Panc1 (cell line): ENCODE measurements at regions not wholly inside any gene's neighbourhood (a gene's known extent, or its start where the extent isn't known, plus 50 kb on each side); places are given as distances from the start of the nearest gene placed in this dataset.

Source experiments
- ATAC-seq: fragments of 200-7000 bp; cut with Tn5 transposase; 2 replicates; pipeline ENCODE4 v1.9.1; 2020; ENCODE audit warnings: mild to moderate bottlenecking, moderate library complexity
- BruUV-seq: library from RNA; stranded (reverse); fragments of 400-500 nt; replicated peaks from 2 replicates; lab custom pipeline; 2021; lab: Mats Ljungman, UMichigan
- CTCF ChIA-PET: fragments of 300-600 bp; sonication (Branson Sonifier 250); formaldehyde crosslinking; loops from one replicate; lab custom pipeline; 2022; ENCODE audit warnings: antibody characterized with exemption; lab: Charles Lee
- POLR2A ChIA-PET: fragments of 300-600 bp; sonication (Branson Sonifier 250); formaldehyde crosslinking; loops from one replicate; lab custom pipeline; 2022; ENCODE audit warnings: antibody characterized with exemption; lab: Charles Lee
- DNase-seq: peaks from one replicate; pipeline ENCODE4 v3.0.0-alpha.2; 2010; ENCODE audit warnings: low read depth, low spot score
- H3K27ac ChIP-seq: 2 replicates; pipeline ENCODE4 v1.5.1; 2011; ENCODE audit warnings: mild to moderate bottlenecking, low read length, inconsistent platforms
- H3K27me3 ChIP-seq: fragments of 200-500 bp; sonication (Bioruptor generic); 2 replicates; pipeline ENCODE4 v1.6.0; 2014; ENCODE audit warnings: low read length, inconsistent platforms; ENCODE audit not compliant: control insufficient read depth, insufficient read depth
- H3K36me3 ChIP-seq: fragments of 200-500 bp; sonication (Bioruptor generic); 2 replicates; pipeline ENCODE4 v1.5.1; 2014; ENCODE audit warnings: inconsistent platforms, mild to moderate bottlenecking, low read length, moderate library complexity; ENCODE audit not compliant: control insufficient read depth, insufficient read depth
- H3K4me1 ChIP-seq: 2 replicates; pipeline ENCODE4 v1.5.1; 2011; ENCODE audit warnings: inconsistent platforms, mild to moderate bottlenecking, low read length, moderate library complexity; ENCODE audit not compliant: control insufficient read depth, insufficient read depth
- H3K4me3 ChIP-seq, 2 experiments: 2 replicates each; pipeline ENCODE4 v1.5.1; 2011 to 2012; ENCODE audit warnings: low read depth in 2 of 2, low read length in 2 of 2, mild to moderate bottlenecking in 2 of 2, inconsistent platforms in 1 of 2, moderate library complexity in 1 of 2
- H3K9me3 ChIP-seq: fragments of 200-500 bp; sonication (Bioruptor generic); 2 replicates; pipeline ENCODE4 v1.5.1; 2014; ENCODE audit warnings: low read depth, mild to moderate bottlenecking, inconsistent platforms, low read length, moderate library complexity; ENCODE audit not compliant: control insufficient read depth, insufficient read depth
- CTCF ChIP-seq: fragments of 450-650 bp; IDR thresholded peaks from 2 replicates; pipeline ENCODE4 v1.5.1; 2017; ENCODE audit warnings: mild to moderate bottlenecking
- POLR2AphosphoS5 ChIP-seq: IDR thresholded peaks from 2 replicates; pipeline ENCODE4 v1.6.1; 2012; ENCODE audit warnings: mild to moderate bottlenecking, low read depth, low read length, moderate library complexity
- REST ChIP-seq, 2 experiments: IDR thresholded peaks; 2 replicates each; pipeline ENCODE4 v1.6.1; 2011 to 2012; ENCODE audit warnings: low read depth in 2 of 2, control low read depth in 1 of 2, low read length in 1 of 2, mild to moderate bottlenecking in 1 of 2, moderate library complexity in 1 of 2; ENCODE audit not compliant: insufficient read depth in 1 of 2
- SIN3A ChIP-seq: IDR thresholded peaks from 2 replicates; pipeline ENCODE4 v1.6.1; 2012; ENCODE audit warnings: low read depth, mild to moderate bottlenecking, low read length, moderate library complexity, borderline replicate concordance; ENCODE audit not compliant: insufficient read depth
- TCF7L2 ChIP-seq: IDR thresholded peaks from 2 replicates; pipeline ENCODE4 v1.6.1; 2011; ENCODE audit warnings: mild to moderate bottlenecking, low read depth, low read length, inconsistent platforms
- in situ Hi-C: cut with HindIII; loops from 2 replicates; pipeline ENCODE4 v1.10.0; 2016; ENCODE audit warnings: low sequenced_read_pairs, low pct_unique_long_range_greater_than_20kb
- intact Hi-C: fragments of 100-400 bp; cut with micrococcal nuclease; formaldehyde crosslinking; loops from one replicate; pipeline ENCODE4 v1.10.0; 2022; ENCODE audit not compliant: unreplicated experiment

- DNase-seq (no peak), ATAC-seq (no peak)
- Histone ChIP-seq H3K36me3 (no peaks in the 10 kb centered on the region), H3K27ac (no peak overlapping the region), H3K4me1 (no peaks in the 10 kb centered on the region), H3K9me3 (no peaks in the 10 kb centered on the region), H3K4me3 (no peak overlapping the region), H3K27me3 (no peaks in the 10 kb centered on the region; the same call in 1 of the 2 replicates)
- no TSS peak for BruUV-seq
- ChIA-PET POLR2A (no interaction called here), CTCF (no interaction called here)
- intact Hi-C loops = no loop called here
- in situ Hi-C loops = no loop called here
- TF ChIP-seq TCF7L2 = no peak
- no peak for TF ChIP-seq REST (IDR thresholded peaks at IDR 0.05; ENCODE audit: insufficient read depth in 1 of 2, low read depth in 2 of 2, low read length in 1 of 2)
- TF ChIP-seq CTCF = no peak
- TF ChIP-seq SIN3A = no peak
- TF ChIP-seq POLR2AphosphoS5 = no peak
Measured at GRCh38 chr17:6249732-6250131, 179.6 kb downstream of the WSCD1 start.

GRCh38 chr17:6248061-6248460, 177.9 kb downstream of the WSCD1 start:
- POLR2A ChIA-PET = no interaction called here
- Histone ChIP-seq H3K36me3 (no peaks in the 10 kb centered on the region), H3K9me3 (no peaks in the 10 kb centered on the region), H3K27ac (no peak overlapping the region), H3K4me1 (no peaks in the 10 kb centered on the region), H3K4me3 (no peak overlapping the region), H3K27me3 (no peaks in the 10 kb centered on the region; the same call in 1 of the 2 replicates)
- TF ChIP-seq TCF7L2 (no peak), CTCF (no peak), POLR2AphosphoS5 (no peak), REST (IDR thresholded peaks at IDR 0.05; ENCODE audit: insufficient read depth in 1 of 2, low read depth in 2 of 2, low read length in 1 of 2) (no peak), SIN3A (no peak)
- CTCF ChIA-PET = no interaction called here
- in situ Hi-C loops (no loop called here), intact Hi-C loops (no loop called here)
- BruUV-seq = no TSS peak
- ATAC-seq (no peak), DNase-seq (no peak)
